Activated naive CD4-positive, alpha-beta T cell treated with anti-CD3 and anti-CD28 coated beads for 36 hours (primary cell): ENCODE measurements at regions not wholly inside any gene's neighbourhood (a gene's known extent, or its start where the extent isn't known, plus 50 kb on each side); places are given as distances from the start of the nearest gene placed in this dataset.
"Not testable (repeated sequence)": the region's sequence is repeated elsewhere in the genome, so short reads cannot be mapped to it uniquely, and the experiment has no call there.

ENCODE experiments used
- CTCF ChIA-PET: fragments of 350-600 bp; sonication (Branson Sonifier 250); formaldehyde crosslinking; loops from one replicate; lab custom pipeline; 2021; ENCODE audit warnings: antibody characterized with exemption; lab: Charles Lee
- DNase-seq: peaks from one replicate; pipeline ENCODE4 v3.0.0-alpha.2; 2020
- H3K27ac Mint-ChIP-seq: one replicate; pipeline ENCODE4 v1.8.0; 2021; ENCODE audit warnings: mild to moderate bottlenecking, mixed read lengths
- H3K27me3 Mint-ChIP-seq: one replicate; pipeline ENCODE4 v1.8.0; 2021; ENCODE audit warnings: low read depth, mixed read lengths
- H3K36me3 Mint-ChIP-seq: one replicate; pipeline ENCODE4 v1.8.0; 2021; ENCODE audit warnings: low read depth, mixed read lengths
- H3K4me1 Mint-ChIP-seq: one replicate; pipeline ENCODE4 v1.8.0; 2021; ENCODE audit warnings: low read depth, mixed read lengths
- H3K4me3 Mint-ChIP-seq: one replicate; pipeline ENCODE4 v1.8.0; 2021; ENCODE audit warnings: mild to moderate bottlenecking, moderate library complexity, mixed read lengths
- H3K9me3 Mint-ChIP-seq: one replicate; pipeline ENCODE4 v1.8.0; 2021; ENCODE audit warnings: mixed read lengths
- intact Hi-C: fragments of 100-400 bp; cut with micrococcal nuclease; formaldehyde crosslinking; loops from one replicate; pipeline ENCODE4 v1.15.1; 2023

GRCh38 chr10:3389130-3389529 is 216.5 kb upstream of the PITRM1 start:
- Mint-ChIP-seq H3K27me3 (peaks cover 9% of the 10 kb centered on the region), H3K4me3 (no peak overlapping the region), H3K4me1 (no peaks in the 10 kb centered on the region), H3K27ac (no peak overlapping the region), H3K36me3 (peaks cover 4% of the 10 kb centered on the region), H3K9me3 (peaks cover 13% of the 10 kb centered on the region)
- CTCF ChIA-PET = no interaction called here
- no peak for DNase-seq
- intact Hi-C loops = no loop called here

- CTCF ChIA-PET = no interaction called here
- intact Hi-C loops = no loop called here
- Mint-ChIP-seq H3K36me3 (peaks cover 4% of the 10 kb centered on the region), H3K4me1 (no peaks in the 10 kb centered on the region), H3K27me3 (peaks cover 9% of the 10 kb centered on the region), H3K9me3 (peaks cover 13% of the 10 kb centered on the region), H3K27ac (no peak overlapping the region), H3K4me3 (no peak overlapping the region)
- no peak for DNase-seq
Measured at GRCh38 chr10:3385487-3385886, 212.9 kb upstream of the PITRM1 start.

- DNase-seq = no peak
- no peak overlapping the region for H3K27ac Mint-ChIP-seq
- H3K4me1 Mint-ChIP-seq = no peaks in the 10 kb centered on the region
- peaks cover 4% of the 10 kb centered on the region for H3K36me3 Mint-ChIP-seq
- intact Hi-C loops = no loop called here
- CTCF ChIA-PET = no interaction called here
- peaks cover 7% of the 10 kb centered on the region for H3K27me3 Mint-ChIP-seq
- peaks cover 16% of the 10 kb centered on the region for H3K9me3 Mint-ChIP-seq
- H3K4me3 Mint-ChIP-seq = no peak overlapping the region
Measured at GRCh38 chr10:3382092-3382491, 209.5 kb upstream of the PITRM1 start.

GRCh38 chr10:3380406-3381050 is 207.9 kb upstream of the PITRM1 start:
- H3K27ac Mint-ChIP-seq = no peak overlapping the region
- CTCF ChIA-PET = interaction anchor here (0.9 kb wide), 1 partner anchor 28 kb away, joined by 3 read pairs; no protein-coding TSS in a partner anchor

GRCh38 chr10:3376631-3377030 is 204.0 kb upstream of the PITRM1 start:
- H3K27ac Mint-ChIP-seq = no peak overlapping the region
- H3K4me1 Mint-ChIP-seq = no peaks in the 10 kb centered on the region
- H3K36me3 Mint-ChIP-seq = no peaks in the 10 kb centered on the region
- DNase-seq = no peak
- peaks cover 4% of the 10 kb centered on the region for H3K27me3 Mint-ChIP-seq
- intact Hi-C loops = no loop called here
- peaks cover 3% of the 10 kb centered on the region for H3K9me3 Mint-ChIP-seq
- CTCF ChIA-PET = no interaction called here
- no peak overlapping the region for H3K4me3 Mint-ChIP-seq

More at GRCh38 chr10:3380406-3381050, 207.9 kb upstream of the PITRM1 start:
- intact Hi-C loops = no loop called here
- DNase-seq = no peak
- Mint-ChIP-seq H3K27me3 (peaks cover 11% of the 10 kb centered on the region), H3K4me1 (no peaks in the 10 kb centered on the region), H3K4me3 (no peak overlapping the region), H3K9me3 (peaks cover 15% of the 10 kb centered on the region), H3K36me3 (peaks cover 4% of the 10 kb centered on the region)

GRCh38 chr10:3375505-3375904 is 202.9 kb upstream of the PITRM1 start:
- CTCF ChIA-PET = no interaction called here
- Mint-ChIP-seq H3K4me3 (no peak overlapping the region), H3K27ac (no peak overlapping the region), H3K9me3 (peaks cover 3% of the 10 kb centered on the region), H3K4me1 (no peaks in the 10 kb centered on the region), H3K27me3 (peaks cover 4% of the 10 kb centered on the region), H3K36me3 (no peaks in the 10 kb centered on the region)
- intact Hi-C loops = no loop called here
- DNase-seq = no peak

GRCh38 chr10:3374914-3375313 is 202.3 kb upstream of the PITRM1 start:
- H3K36me3 Mint-ChIP-seq = no peaks in the 10 kb centered on the region
- no peak overlapping the region for H3K4me3 Mint-ChIP-seq
- no peak overlapping the region for H3K27ac Mint-ChIP-seq
- intact Hi-C loops = no loop called here
- peaks cover 4% of the 10 kb centered on the region for H3K27me3 Mint-ChIP-seq
- CTCF ChIA-PET = no interaction called here
- peaks cover 3% of the 10 kb centered on the region for H3K9me3 Mint-ChIP-seq
- no peak for DNase-seq
- no peaks in the 10 kb centered on the region for H3K4me1 Mint-ChIP-seq

GRCh38 chr10:3373374-3374027 is 200.9 kb upstream of the PITRM1 start:
- H3K27ac Mint-ChIP-seq, H3K36me3 Mint-ChIP-seq, DNase-seq, H3K4me1 Mint-ChIP-seq, H3K4me3 Mint-ChIP-seq, H3K27me3 Mint-ChIP-seq, H3K9me3 Mint-ChIP-seq, intact Hi-C loops: not testable (repeated sequence)
- CTCF ChIA-PET = interaction anchor here (0.6 kb wide), 1 partner anchor 123 kb away, joined by 3 read pairs; no protein-coding TSS in a partner anchor

- Mint-ChIP-seq H3K9me3 (no peaks in the 10 kb centered on the region), H3K27me3 (peaks cover 4% of the 10 kb centered on the region), H3K36me3 (no peaks in the 10 kb centered on the region), H3K27ac (no peak overlapping the region), H3K4me1 (no peaks in the 10 kb centered on the region), H3K4me3 (no peak overlapping the region)
- intact Hi-C loops = no loop called here
- DNase-seq = no peak
- CTCF ChIA-PET = no interaction called here
Measured at GRCh38 chr10:3372281-3372680, 199.7 kb upstream of the PITRM1 start.

GRCh38 chr10:3371624-3372023 is 199.0 kb upstream of the PITRM1 start:
- H3K27ac Mint-ChIP-seq, intact Hi-C loops, H3K27me3 Mint-ChIP-seq, H3K4me1 Mint-ChIP-seq, H3K4me3 Mint-ChIP-seq, CTCF ChIA-PET, H3K9me3 Mint-ChIP-seq, DNase-seq, H3K36me3 Mint-ChIP-seq: not testable (repeated sequence)

GRCh38 chr10:3366735-3367405 is 194.3 kb upstream of the PITRM1 start:
- H3K4me3 Mint-ChIP-seq = no peak overlapping the region
- H3K27me3 Mint-ChIP-seq = no peaks in the 10 kb centered on the region
- H3K4me1 Mint-ChIP-seq = no peaks in the 10 kb centered on the region
- DNase-seq = no peak
- H3K27ac Mint-ChIP-seq = no peak overlapping the region
- intact Hi-C loops = no loop called here
- H3K36me3 Mint-ChIP-seq = no peaks in the 10 kb centered on the region
- H3K9me3 Mint-ChIP-seq = peaks cover 4% of the 10 kb centered on the region
- CTCF ChIA-PET = no interaction called here

GRCh38 chr10:3366043-3366442 is 193.5 kb upstream of the PITRM1 start:
- no peak for DNase-seq
- Mint-ChIP-seq H3K9me3 (peaks cover 12% of the 10 kb centered on the region), H3K27me3 (no peaks in the 10 kb centered on the region), H3K27ac (no peak overlapping the region), H3K36me3 (peaks cover 3% of the 10 kb centered on the region), H3K4me1 (no peaks in the 10 kb centered on the region), H3K4me3 (no peak overlapping the region)
- intact Hi-C loops = no loop called here
- CTCF ChIA-PET = no interaction called here

- Mint-ChIP-seq H3K27me3 (no peaks in the 10 kb centered on the region), H3K27ac (no peak overlapping the region), H3K9me3 (peaks cover 16% of the 10 kb centered on the region), H3K4me1 (no peaks in the 10 kb centered on the region), H3K4me3 (no peak overlapping the region), H3K36me3 (peaks cover 3% of the 10 kb centered on the region)
- intact Hi-C loops = no loop called here
- CTCF ChIA-PET = no interaction called here
- no peak for DNase-seq
Measured at GRCh38 chr10:3365630-3366029, 193.0 kb upstream of the PITRM1 start.
